ENCODE measurements at regions not wholly inside any gene's neighbourhood (a gene's known extent, or its start where the extent isn't known, plus 50 kb on each side); places are given as distances from the start of the nearest gene placed in this dataset.

DNA sequence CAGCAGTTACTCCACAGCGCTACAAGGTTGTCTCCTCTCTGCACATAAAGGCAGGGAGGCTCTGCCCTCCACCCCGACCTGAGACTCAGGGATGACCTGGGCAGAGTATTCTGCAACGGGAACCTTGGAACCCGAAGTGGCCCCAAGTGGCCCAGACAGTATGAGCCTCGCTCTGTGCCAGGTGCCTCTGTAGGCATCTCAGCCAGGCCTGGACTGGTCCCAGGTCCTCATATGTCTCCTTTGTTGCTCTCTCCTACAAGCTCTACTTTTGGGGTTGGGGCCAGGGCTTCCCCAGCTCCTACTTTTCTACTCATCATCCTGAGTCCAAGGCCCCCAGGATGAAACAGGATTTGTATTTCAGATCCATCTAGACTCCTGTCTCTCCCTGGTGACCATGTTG, 241.5 kb upstream of the PRSS1 start:
- TF ChIP-seq EZH2 (IDR thresholded peaks at IDR 0.05) (no peak), CTCF (IDR thresholded peaks at IDR 0.05 in 2 of 3, conservative IDR thresholded peaks at IDR 0.05 in 1 of 3; ENCODE audit: borderline replicate concordance in 1 of 3, insufficient read depth in 1 of 3, low read depth in 2 of 3, low read length in 2 of 3) (no peak), POLR2A (IDR thresholded peaks at IDR 0.05; ENCODE audit: borderline replicate concordance, extremely low read depth, insufficient read depth, insufficient read length) (no peak), ZBTB33 (IDR thresholded peaks at IDR 0.05; ENCODE audit: extremely low read depth, insufficient replicate concordance, low read length) (no peak), YY1 (IDR thresholded peaks at IDR 0.05; ENCODE audit: extremely low read depth, insufficient replicate concordance, low read depth, low read length) (no peak), POLR2AphosphoS5 (IDR thresholded peaks at IDR 0.05; ENCODE audit: low read depth, low read length) (no peak)
- TF ChIP-seq, protein P1, sequence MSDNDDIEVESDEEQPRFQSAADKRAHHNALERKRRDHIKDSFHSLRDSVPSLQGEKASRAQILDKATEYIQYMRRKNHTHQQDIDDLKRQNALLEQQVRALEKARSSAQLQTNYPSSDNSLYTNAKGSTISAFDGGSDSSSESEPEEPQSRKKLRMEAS (IDR thresholded peaks at IDR 0.05): no peak

Measured in HCT116 (cell line).